HG02852 (cell line): ENCODE measurements at regions not wholly inside any gene's neighbourhood (a gene's known extent, or its start where the extent isn't known, plus 50 kb on each side); places are given as distances from the start of the nearest gene placed in this dataset.

Source experiments
- ATAC-seq: cut with Tn5 transposase; IDR thresholded peaks from one replicate; pipeline ENCODE4 v1.9.1; 2021; ENCODE audit warnings: mild to moderate bottlenecking, moderate library complexity; ENCODE audit not compliant: unreplicated experiment

- no peak for ATAC-seq
Observed at GRCh38 chr14:89630101-89630829, 213.2 kb upstream of the FOXN3 start.

DNA sequence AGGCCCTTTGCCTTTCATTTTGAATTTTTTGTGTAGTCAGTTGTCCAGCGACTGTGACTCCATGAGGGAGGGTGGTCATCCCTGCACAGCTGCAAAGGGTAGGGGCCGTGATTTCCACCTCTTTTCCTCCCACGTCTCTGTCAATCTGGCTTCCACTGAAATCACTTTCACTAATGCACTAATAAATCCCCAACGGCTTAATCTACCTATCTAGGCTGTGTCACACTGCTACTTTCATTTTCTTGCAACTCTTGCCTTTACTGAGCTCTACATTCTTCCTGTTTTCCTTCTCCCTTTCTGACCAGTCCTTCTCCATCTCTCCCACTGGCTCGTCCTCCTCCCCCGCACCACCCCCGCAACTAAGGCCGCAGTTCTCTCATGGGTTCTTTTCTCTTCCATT is 212.3 kb upstream of the FOXN3 start:
- no peak for ATAC-seq

GRCh38 chr14:89628521-89628920 is 211.5 kb upstream of the FOXN3 start:
- ATAC-seq = no peak

GRCh38 chr14:89626233-89626806 is 209.3 kb upstream of the FOXN3 start:
- ATAC-seq = no peak

- ATAC-seq = no peak
Observed at GRCh38 chr14:89625731-89626232, 208.7 kb upstream of the FOXN3 start.

GRCh38 chr14:89625244-89625713 is 208.2 kb upstream of the FOXN3 start:
- ATAC-seq = no peak

DNA sequence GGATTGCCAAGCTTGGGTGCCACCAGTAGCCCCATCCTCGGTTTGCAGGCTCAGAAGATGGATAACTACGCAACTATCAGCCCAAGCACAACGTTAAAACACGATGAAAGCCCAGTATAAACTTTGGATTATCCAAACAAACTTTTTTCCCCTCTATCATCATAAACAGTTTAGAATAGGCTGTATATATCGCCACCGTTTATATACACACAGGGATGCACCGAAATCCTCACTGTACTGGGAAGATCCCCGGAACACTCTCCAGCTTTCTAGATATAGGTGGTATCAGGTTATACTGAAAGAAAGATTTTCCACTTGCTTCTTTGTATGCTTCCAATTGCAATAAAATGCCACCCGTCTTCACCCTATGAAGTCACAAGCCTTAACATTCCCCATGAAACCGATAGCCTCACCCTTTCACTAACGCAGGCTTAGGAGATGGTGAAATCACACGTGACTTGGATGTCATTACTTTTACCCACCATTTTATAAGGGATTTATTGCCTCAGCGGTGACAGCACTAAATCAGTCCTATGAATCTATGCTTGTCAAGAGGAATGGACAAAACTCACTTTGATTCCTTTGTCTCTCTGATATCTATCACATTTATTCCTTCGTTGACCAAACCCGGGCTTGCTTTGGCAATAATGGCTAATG is 207.6 kb upstream of the FOXN3 start:
- no peak for ATAC-seq

DNA sequence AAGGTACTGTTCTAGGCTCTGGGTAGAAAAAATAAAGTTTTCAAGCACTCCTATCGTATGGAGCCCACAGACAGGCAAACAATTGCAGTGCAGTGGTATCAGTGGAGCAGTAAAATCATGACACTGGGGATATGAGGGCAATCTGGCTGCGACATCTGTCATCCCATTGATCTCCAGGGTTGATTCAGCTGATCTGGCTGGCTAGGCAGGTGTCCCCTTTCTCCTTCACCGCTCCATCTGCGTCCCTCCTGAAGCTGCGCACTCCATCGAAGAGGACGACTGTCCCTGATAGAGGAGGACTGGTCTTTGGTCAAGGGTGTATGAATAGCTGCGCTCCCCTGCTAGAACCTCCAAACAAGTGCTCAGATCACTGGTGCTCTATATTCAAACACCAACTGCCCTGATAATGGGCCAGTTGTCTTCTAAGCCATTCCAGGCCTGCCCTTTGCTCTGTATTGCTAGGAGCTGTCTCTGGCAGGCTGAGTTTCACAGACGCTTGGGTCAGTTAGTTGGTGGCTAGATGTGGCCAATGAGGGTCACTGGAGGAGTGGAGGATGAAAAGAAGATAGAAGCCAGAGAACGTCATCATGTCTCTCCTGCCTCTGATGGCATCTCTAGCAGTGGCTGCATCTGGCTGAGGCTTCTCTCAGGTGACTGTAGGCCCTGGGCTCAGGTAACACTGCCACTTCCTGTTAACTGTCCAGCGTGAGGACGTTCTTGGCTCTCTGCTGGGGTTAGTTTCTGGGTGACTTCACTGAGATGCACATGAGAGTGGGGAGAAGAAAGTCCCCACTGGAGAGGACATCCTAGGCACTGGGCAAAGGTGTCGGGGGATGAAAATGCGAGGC is 205.0 kb upstream of the FOXN3 start:
- no peak for ATAC-seq

DNA sequence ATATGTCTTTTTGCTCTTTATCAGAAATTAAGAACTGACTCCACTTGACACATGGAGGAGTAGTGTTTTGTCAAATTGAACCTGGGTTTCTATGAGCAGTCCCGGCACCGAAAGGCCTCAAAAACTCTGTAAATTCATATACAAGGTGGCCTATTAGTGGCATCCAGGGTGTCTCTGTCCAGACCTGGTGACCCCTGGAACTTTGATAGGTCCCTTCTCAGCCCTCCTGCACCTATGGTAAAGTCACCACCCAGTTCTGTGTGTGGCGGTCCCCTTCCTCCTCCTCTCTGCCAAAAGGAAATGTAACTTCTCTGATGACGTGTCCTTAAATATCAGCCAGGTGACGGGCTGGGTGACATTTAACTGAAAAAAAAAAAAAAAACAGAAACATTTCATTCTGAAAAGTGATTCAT is 204.0 kb upstream of the FOXN3 start:
- ATAC-seq = no peak

- ATAC-seq = no peak
Observed at GRCh38 chr14:89620436-89620835, 203.4 kb upstream of the FOXN3 start.

- ATAC-seq = no peak
Observed at GRCh38 chr14:89619596-89619995, 202.6 kb upstream of the FOXN3 start.

- ATAC-seq = peak; percentile 65
Observed at GRCh38 chr14:89618811-89619551, 201.9 kb upstream of the FOXN3 start.

DNA sequence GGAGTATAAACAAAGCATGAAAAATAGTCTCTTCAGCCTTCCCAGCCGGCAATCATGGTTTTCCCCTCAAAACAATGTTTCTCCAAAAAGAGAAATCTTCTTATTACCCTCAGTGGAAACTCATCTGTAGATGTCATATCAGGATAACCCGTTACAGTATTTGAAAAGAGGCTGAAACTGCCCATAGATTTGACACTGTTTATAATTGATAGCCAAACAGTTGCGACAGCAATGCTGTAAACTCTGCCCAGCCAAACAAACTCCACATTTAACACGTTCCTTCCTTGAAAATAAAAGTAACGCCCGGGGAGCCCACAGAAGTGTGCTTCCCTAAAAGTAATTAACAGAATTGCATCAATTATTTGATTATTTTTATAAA is 201.3 kb upstream of the FOXN3 start:
- no peak for ATAC-seq

DNA sequence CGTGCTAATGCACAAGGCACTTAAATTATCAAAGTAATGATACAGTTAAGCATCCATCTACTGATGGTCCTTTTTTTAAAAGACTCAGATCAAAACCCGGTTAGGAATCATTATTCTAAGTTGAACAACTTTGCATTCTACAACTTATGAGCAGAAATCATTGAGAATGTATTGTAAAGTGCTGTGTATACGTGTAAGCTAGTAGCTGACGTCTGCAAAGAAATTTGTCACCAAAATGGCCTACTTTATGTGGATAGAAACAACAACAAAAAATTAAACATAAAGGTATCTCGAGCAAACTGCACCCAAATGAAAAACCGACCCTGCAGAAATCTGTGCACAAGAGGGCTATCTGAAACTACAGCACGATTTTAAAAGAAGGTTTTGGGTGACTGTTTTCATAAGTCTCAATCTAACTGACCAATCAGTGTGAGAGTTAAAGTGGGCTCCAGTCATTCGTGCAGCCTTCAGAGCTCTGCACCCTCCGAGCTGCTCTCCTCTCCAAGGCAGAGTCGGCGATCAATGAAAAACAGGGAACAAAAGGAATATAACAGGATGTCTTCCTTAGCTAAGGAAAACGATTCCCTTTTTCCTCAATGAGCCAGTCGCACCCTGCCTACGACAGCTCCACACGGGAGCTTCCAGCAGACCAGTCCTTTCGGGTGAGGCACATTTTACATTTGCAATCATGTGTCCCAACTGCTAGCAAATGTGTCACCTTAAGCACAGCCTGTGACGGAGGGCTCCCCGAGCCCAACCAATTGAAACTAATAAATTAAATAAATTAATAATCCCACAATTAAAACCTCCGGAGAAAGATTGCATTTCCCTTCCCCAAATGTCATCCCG is 200.7 kb upstream of the FOXN3 start:
- peak; percentile 29 for ATAC-seq

DNA sequence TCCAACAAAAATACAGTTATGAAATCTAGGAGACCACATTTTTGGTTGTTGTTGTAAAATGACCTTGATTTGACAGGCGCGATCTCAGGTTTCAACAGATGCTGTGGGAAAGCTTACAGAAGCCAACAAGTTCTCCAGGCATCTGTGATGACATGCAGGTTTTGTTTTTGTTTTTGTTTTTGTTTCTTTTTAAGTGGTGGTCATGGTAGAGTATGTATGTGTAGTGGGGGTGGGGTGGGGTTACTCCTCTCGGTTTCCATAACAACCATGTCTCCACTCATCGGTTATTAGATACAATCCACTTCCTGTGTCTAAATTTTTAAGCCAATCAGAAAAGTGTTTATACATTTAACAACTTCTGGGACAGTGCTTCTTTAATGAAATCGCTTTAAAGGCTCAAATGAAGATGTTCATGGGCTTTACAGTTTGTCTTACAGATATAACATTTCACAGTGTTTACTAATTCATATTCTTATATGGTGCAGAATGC is 199.9 kb upstream of the FOXN3 start:
- ATAC-seq = peak; percentile 37

DNA sequence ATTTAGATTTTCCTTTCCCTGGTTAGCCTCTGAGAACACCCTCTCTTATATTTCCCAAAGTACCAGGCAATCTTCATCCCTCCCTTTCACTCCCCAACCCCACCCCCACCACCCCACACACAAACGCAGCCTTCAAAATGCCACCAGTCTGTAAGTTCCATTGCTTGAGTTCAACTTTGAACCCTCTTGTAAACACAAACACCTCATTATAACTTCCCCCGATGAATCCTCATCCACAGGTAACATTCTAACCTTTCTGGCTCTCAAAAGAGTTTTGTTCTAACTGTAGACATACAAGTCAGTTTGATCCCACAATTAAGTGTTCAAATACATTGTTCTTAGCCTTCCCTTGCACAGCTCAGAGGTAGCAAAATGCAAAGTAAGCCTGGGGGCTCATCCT is 199.4 kb upstream of the FOXN3 start:
- ATAC-seq = no peak

DNA sequence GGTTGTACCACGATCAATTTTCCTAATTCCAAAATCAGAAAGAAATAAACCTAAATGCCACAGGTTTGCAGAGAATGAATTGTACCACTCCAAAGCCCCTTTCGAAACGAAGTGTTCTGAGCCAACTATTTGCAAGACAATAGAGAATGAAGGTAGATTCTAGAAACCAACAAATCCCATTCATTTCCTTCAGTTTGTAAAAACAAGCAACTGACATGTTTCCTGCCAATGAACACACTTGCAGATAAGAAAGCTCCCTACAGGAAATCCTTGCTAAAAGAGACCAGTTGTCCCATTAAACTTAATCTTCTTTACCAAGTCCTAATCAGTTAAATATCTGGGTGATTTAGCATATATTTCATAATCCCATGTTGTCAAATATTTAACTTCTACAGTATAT is 198.4 kb upstream of the FOXN3 start:
- ATAC-seq = no peak

DNA sequence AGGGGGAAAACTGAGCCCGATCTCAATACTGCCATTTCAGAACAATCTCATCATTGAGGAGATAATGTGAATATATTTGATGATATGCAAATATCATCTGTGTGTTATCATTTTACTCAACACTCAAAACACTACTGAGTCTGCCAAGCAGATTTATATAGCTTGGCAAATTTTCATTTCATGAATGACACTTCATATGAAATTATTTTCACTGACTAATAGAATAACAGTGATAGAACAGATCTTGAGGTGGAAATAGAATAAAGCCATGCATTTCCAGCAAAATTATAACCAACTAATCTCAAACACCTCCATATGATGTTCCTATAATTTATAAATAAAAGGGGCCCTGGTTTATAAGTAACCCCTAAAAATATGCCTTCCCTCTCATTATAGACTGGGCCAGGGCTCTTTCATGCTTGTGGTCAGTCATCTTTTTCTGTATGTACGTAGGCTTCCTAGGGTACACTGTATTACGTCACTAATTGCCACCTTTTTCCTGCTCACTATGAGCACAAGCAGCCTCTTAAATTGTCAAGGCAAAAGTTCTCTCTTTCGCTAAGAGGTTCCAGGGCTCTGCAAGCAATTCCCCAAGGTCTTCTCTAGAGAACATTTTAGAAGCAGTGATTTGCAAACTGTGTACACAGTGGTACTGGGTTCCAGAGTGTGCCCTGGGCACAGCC is 197.1 kb upstream of the FOXN3 start:
- no peak for ATAC-seq
